AML-193 (cell line): ENCODE measurements at regions not wholly inside any gene's neighbourhood (a gene's known extent, or its start where the extent isn't known, plus 50 kb on each side); places are given as distances from the start of the nearest gene placed in this dataset.

Experiments used
- DNase-seq, 2 experiments: peaks; one replicate each; lab custom pipeline; 2025; lab: John Stamatoyannopoulos, UW

DNA sequence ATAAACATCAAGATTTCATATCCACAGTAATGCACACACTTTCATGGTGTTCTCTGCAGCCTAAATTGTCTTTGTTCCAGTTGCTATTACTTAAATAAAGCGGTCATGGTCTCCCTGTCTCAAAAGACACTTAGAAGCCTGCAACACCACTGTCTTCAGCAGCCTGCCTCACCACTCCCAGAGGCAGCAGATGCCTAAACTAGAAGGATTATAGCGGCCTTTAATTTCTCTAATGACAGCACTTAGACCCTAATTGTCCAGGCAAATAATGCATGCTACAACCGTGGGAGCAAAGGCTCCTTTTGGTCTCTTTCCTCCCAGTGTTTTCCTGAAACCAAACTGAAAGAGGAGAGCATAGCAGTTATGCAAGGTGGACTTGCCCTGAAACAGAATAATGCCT lies 248.8 kb upstream of the SLC39A10 start:
- DNase-seq: no peak

DNA sequence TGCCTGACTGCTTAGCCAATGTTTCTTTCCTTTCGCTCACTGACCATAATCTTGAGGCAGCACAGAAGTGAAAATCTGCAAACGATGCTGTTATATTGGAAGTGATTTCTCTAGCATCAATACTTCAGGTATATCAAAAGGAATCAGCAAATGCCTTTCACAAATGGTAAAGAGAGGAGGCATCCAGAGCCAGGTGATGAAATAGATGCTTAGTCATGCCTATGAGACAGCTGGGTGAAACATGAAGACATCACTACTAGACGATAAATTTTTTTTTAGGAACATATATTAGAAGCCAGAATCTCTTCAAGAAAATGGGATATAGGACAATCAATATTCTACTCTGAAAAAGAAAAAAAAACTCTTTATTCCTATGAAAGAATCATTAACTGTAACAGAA lies 249.2 kb upstream of the SLC39A10 start:
- no peak for DNase-seq

- DNase-seq: no peak
These were observed 250.0 kb upstream of the SLC39A10 start for GRCh38 chr2:195406886-195407603.

DNA sequence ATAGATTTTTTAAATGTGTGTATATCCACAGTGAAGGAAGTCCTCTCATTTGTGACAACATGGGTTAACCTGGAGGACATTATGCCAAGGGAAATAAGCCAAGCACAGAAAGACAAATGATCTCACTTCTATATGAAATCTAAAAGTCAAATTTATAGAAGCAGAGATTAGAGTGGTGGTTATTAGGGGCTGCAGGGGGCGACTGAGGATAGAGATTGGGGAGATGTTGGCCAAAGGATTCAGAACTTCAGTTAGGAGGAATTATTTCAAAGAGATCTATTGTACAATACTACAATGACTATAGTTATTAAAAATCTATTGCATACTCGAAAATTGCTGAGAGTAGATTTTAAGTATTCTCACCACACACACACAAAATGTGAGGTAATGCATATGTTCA lies 252.4 kb upstream of the SLC39A10 start:
- DNase-seq: no peak

DNA sequence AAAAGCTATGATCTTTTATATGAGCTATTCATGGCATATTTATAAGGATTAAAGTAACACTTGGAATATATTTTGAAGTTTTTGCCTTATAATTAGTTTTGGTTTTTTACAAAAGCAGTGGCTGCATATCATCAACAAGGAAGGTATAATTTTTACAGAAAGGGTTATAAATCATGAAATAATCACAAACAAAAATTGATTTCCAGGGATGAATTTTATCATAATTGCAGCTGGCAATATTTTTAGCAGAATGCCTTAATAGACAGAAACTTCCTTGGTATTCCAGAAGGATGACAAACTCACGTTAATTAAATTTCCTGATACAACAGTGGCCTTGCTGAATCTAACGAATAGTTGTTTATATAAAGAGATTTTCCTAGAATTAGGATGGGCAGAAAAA lies 260.5 kb upstream of the SLC39A10 start:
- DNase-seq: no peak

- no peak for DNase-seq
These were observed 261.7 kb upstream of the SLC39A10 start for GRCh38 chr2:195395362-195395761.

GRCh38 chr2:195392446-195393336 lies 264.3 kb upstream of the SLC39A10 start:
- no peak for DNase-seq

GRCh38 chr2:195390686-195391321 lies 266.2 kb upstream of the SLC39A10 start:
- no peak for DNase-seq

GRCh38 chr2:195388028-195388427 lies 269.0 kb upstream of the SLC39A10 start:
- DNase-seq: no peak

GRCh38 chr2:195382186-195382585 lies 274.8 kb upstream of the SLC39A10 start:
- peak; percentile 15 to 30 for DNase-seq

- DNase-seq: no peak
These were observed 286.7 kb upstream of the SLC39A10 start for GRCh38 chr2:195370167-195370943.

DNA sequence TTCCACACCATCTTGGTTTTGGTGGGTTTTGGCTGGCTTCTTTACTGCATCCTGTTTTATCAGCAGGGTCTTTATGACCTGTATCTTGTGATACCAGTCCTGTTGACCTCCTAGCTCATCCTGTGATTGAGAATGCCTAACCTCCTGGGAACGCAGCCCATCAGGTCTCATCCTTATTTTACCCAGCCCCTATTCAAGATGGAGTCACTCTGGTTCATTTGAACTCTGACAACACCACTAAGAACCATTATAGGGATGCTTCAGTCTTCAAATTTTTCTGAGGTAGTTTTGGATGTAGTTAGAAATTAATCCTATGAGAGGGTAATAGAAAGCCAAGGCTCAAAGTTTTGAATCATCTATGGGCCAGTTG lies 287.8 kb upstream of the SLC39A10 start:
- no peak for DNase-seq

DNA sequence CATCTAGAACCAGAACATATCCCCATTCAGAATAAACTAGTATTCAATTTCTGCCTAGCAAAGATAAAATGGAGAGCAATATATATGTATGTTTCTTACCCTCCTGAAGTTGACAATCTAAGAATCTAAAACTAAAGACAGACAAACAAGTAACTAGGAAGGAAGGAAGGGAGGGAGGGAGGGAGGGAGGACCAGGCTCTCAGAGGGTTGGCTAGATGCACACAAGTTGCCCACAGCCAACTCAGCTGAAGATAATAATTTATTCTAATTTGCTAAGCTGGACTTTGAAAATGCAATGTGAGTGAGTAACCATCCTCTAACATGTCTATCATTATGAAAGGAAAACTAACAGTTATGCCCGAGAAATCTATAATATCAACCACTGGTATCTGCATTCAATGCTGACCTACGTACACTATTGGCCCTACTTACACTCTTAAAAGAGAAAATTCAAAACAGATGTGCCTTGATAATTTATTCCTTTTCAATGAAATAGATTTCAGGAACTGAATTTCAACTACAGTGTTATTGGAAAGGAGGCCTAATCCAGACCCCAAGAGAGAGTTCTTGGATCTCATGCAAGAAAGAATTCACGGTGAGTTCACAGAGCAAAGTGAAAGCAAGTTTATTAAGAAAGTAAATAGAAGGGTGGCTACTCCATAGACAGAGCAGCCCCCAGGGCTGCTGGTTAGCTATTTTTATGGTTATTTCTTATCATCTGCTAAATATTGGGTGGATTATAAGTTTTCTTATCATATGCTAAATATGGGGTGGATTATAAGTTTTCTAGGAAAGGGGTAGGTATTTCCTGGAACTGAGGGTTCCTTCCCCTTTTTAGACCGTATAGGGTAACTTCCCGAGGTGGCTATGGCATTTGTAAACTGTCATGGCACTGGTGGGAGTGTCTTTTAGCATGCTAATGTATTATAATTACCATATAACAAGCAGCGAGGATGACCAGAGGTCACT lies 288.5 kb upstream of the SLC39A10 start:
- DNase-seq: no peak

DNA sequence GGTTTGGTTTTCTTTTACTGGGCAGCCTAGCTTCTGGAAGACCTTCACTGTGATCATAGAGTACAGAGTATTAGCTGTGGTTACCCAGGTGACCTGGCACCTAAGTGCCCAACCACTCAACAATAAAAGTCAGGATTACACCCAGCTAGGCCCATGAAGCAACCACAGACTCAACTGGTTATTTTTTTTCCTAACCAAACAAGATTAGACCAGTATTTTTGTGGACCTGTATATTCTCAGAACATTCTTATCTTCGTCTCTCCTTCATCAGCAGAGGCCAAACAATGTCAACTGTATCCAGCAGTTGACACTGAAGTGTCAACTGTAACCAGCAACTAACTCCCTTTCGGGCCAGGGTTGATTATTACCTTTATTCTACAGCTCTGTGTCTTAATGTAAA lies 289.2 kb upstream of the SLC39A10 start:
- DNase-seq: no peak

DNA sequence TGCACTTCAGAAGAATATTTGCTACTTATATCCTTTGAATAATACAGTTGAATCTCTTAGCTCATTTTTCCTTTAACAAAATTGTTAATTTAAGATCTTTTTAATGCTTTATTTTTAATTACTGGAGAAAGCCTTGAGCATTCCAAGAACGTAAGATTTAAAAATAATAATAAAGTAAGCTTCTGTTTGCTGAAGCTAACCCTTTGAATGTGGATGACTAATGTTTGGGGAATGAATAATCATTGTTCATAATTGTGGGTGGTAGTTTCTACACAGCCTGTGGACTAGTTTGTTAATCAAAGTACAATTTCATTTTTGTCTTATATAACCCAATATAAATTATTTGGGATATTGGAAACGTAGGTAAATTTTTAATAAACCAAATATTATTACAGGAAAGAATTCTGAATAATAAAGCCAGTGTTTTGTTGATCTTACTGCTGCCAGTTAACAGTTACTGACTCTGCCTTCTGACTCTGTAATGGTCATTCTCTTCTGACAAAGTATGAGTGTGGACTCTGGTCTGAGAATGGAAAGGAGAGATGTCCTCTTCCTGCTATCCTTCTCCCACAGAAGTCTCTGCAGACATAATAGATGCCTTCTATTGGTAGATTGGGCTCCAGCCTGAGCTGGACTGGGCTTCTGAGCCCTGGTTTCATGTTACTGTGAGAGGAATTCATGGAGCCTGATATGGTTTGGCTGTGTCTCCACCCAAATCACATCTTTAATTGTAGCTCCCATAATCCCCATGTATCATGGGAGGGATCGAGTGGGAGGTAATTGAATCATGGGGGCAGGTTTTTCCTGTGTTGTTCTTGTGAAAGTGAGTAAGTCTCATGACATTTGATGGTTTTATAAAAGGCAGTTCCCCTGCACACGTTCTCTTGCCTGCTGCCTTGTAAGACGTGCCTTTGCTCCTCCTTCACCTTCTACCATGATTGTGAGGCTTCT lies 292.7 kb upstream of the SLC39A10 start:
- DNase-seq: no peak

DNA sequence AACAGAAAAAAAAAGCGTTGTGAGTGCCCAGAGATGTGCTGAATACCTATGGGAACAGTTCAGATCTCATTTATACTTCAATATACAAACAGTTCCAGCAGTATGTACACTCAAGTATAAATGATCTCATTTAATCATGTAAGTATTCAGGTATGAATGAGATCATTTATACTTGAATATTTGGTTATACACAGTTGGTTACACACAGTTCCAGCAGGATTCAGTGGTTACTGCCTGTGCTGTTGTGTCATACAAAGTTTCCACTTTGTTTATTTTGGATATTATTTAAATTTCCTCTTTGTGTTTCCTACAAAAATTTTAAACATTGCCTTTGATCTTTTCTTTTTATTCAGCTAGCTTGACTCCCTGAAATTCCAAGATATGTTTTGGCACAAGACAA lies 293.5 kb upstream of the SLC39A10 start:
- no peak for DNase-seq

DNA sequence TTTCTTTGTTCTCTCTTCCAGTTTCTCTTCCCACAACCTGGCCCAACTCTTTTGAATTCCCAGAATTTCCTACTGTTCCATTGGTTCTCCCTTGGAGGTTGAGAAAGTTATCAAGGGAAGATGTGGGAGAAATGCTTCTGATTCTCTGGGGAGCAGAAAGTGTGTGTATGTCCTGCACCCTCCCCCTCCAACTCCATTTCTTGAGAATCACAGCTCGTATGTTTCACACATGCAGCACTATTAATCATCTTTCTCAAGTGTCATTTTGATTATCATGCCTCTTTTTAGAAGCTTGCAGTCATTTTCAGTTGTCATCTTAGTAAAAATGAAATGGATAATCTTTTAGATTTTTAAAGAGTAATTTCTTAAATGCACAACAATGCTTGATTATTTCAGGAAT lies 296.8 kb upstream of the SLC39A10 start:
- DNase-seq: no peak

GRCh38 chr2:195359043-195359735 lies 297.8 kb upstream of the SLC39A10 start:
- no peak for DNase-seq

- no peak for DNase-seq
These were observed 300.0 kb upstream of the SLC39A10 start for GRCh38 chr2:195356920-195357440.
